Right lobe of liver (tissue), 4 donors: ENCODE measurements at regions not wholly inside any gene's neighbourhood (a gene's known extent, or its start where the extent isn't known, plus 50 kb on each side); places are given as distances from the start of the nearest gene placed in this dataset.
"Not testable (repeated sequence)": the region's sequence is repeated elsewhere in the genome, so short reads cannot be mapped to it uniquely, and the experiment has no call there.

ENCODE experiments used
- POLR2A ChIP-seq: fragments of 450-650 bp; IDR thresholded peaks from one replicate; pipeline ENCODE4 v1.6.1; 2017; ENCODE audit warnings: antibody characterized with exemption, mild to moderate bottlenecking
- TF ChIP-seq, protein P1 (sequence below), 4 donors: fragments of 200-600 bp in 3 of 4; fragments of 450-650 bp in 1 of 4; IDR thresholded peaks; one replicate each; pipeline versions ENCODE4 v1.5.1 to v1.8.0; 2016 to 2022; ENCODE audit warnings: antibody characterized with exemption in 4 of 4, mild to moderate bottlenecking in 2 of 4
- donor health status: DM: no; HTN: no; CAD: no.
- donor health status: DM: no; HTN: no; CAD: no.
- donor health status: DM: no; HTN: yes; CAD: no.

- TF ChIP-seq, protein P1, sequence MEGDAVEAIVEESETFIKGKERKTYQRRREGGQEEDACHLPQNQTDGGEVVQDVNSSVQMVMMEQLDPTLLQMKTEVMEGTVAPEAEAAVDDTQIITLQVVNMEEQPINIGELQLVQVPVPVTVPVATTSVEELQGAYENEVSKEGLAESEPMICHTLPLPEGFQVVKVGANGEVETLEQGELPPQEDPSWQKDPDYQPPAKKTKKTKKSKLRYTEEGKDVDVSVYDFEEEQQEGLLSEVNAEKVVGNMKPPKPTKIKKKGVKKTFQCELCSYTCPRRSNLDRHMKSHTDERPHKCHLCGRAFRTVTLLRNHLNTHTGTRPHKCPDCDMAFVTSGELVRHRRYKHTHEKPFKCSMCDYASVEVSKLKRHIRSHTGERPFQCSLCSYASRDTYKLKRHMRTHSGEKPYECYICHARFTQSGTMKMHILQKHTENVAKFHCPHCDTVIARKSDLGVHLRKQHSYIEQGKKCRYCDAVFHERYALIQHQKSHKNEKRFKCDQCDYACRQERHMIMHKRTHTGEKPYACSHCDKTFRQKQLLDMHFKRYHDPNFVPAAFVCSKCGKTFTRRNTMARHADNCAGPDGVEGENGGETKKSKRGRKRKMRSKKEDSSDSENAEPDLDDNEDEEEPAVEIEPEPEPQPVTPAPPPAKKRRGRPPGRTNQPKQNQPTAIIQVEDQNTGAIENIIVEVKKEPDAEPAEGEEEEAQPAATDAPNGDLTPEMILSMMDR (IDR thresholded peaks at IDR 0.05), result not testable (repeated sequence)
- not testable (repeated sequence) for TF ChIP-seq POLR2A
Observed at GRCh38 chr5:177845906-177846305, 63.2 kb upstream of the FAM153A start.
